GM19351 (cell line): ENCODE measurements at regions not wholly inside any gene's neighbourhood (a gene's known extent, or its start where the extent isn't known, plus 50 kb on each side); places are given as distances from the start of the nearest gene placed in this dataset.

Experiments used
- ATAC-seq: cut with Tn5 transposase; IDR thresholded peaks from one replicate; pipeline ENCODE4 v1.9.1; 2021; ENCODE audit warnings: mild to moderate bottlenecking, moderate library complexity; ENCODE audit not compliant: unreplicated experiment

- ATAC-seq, result no peak
Measured at GRCh38 chr6:2505624-2506023, 245.1 kb downstream of the MYLK4 start.

- no peak for ATAC-seq
Measured at GRCh38 chr6:2504495-2505064, 246.1 kb downstream of the MYLK4 start.

- no peak for ATAC-seq
Measured at GRCh38 chr6:2503816-2504494, 246.8 kb downstream of the MYLK4 start.

- no peak for ATAC-seq
Measured at GRCh38 chr6:2502998-2503674, 247.6 kb downstream of the MYLK4 start.

- no peak for ATAC-seq
Measured at GRCh38 chr6:2502096-2502997, 248.4 kb downstream of the MYLK4 start.

GRCh38 chr6:2497922-2498623, 252.6 kb downstream of the MYLK4 start:
- no peak for ATAC-seq

GRCh38 chr6:2496291-2496690, 250.9 kb upstream of the GMDS start:
- ATAC-seq, result no peak

- no peak for ATAC-seq
Measured at GRCh38 chr6:2492686-2493523, 247.5 kb upstream of the GMDS start.

GRCh38 chr6:2491137-2491536, 245.7 kb upstream of the GMDS start:
- ATAC-seq, result no peak

- ATAC-seq, result no peak
Measured at GRCh38 chr6:2488578-2488977, 243.2 kb upstream of the GMDS start.

- no peak for ATAC-seq
Measured at GRCh38 chr6:2485116-2485515, 239.7 kb upstream of the GMDS start.

GRCh38 chr6:2482773-2483172, 237.4 kb upstream of the GMDS start:
- ATAC-seq, result no peak

- no peak for ATAC-seq
Measured at GRCh38 chr6:2481307-2481706, 235.9 kb upstream of the GMDS start.

GRCh38 chr6:2480267-2480966, 235.0 kb upstream of the GMDS start:
- ATAC-seq, result no peak

- ATAC-seq, result no peak
Measured at GRCh38 chr6:2478200-2478599, 232.8 kb upstream of the GMDS start.

- no peak for ATAC-seq
Measured at GRCh38 chr6:2477666-2478065, 232.3 kb upstream of the GMDS start.

GRCh38 chr6:2477250-2477649, 231.8 kb upstream of the GMDS start:
- ATAC-seq, result no peak

- no peak for ATAC-seq
Measured at GRCh38 chr6:2476376-2476775, 231.0 kb upstream of the GMDS start.

- no peak for ATAC-seq
Measured at GRCh38 chr6:2471472-2471871, 226.1 kb upstream of the GMDS start.
